Glomerular visceral epithelial cell (primary cell): ENCODE measurements at regions not wholly inside any gene's neighbourhood (a gene's known extent, or its start where the extent isn't known, plus 50 kb on each side); places are given as distances from the start of the nearest gene placed in this dataset.
A peak's percentile ranks its signal among the peaks of the same experiment; 100 is the strongest.
"Not testable (repeated sequence)": the region's sequence is repeated elsewhere in the genome, so short reads cannot be mapped to it uniquely, and the experiment has no call there.

Experiments used
- DNase-seq: peaks from one replicate; pipeline ENCODE4 v3.0.0-alpha.2; 2016; ENCODE audit errors: extremely low spot score

DNA sequence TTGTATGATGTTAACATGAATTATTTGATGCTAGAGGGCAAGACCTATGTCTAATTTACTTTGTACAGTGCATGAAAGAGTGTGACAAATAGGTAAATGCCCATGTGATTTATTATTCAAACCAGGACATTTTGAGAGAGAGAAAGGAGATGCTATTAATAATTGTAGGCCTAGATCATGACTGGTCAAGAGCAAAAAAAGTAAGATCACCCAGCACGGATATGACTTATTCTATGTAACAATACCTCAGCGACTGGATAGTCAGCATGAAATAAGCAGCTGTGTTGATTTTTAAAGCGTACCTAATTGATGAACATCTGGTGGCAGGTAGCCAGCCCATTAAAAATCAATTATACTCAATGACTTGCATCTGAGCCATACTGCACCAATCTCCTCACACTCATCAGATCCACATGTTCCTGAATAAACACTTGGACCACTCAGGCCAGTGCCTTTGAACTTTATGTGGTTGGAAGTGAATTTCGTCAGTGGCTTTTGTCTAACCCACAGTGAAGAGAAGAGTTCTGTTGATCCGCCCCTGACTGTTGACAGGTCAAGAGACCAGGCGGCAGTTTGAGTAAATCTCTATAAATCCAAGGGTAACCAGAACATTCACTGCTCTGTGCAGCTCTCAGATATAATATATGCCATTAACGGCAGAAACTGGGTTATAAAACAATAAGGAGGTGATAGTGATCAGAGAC is 435.3 kb downstream of the MDFIC start:
- no peak for DNase-seq

DNA sequence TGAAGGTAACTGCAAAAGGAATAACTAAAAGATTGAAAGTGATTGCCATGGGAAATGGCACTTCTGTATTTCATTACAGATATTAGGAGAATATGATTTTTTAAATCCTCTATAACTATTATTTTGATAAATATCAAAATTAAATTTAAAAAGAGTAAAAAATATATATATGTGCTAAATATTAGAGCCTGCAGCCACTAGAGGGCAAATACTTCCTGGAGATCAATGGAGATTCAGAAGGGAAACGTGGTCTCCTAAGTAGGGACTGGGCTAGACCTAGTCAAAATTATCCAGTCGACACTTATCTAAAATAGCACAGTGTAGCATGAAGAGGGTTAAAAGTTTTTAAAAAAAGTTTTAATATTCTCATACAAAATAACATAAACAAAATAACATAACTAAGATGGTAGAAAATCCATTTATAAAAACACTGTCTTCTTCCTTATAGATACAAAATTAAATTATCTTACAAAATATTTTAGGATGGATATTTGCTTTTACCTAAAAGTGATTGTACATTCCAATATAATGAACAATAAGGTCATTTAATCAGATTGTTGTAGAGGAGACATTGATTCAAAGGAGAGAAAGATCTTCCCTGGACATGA is 434.3 kb downstream of the MDFIC start:
- DNase-seq, result peak; percentile 8

DNA sequence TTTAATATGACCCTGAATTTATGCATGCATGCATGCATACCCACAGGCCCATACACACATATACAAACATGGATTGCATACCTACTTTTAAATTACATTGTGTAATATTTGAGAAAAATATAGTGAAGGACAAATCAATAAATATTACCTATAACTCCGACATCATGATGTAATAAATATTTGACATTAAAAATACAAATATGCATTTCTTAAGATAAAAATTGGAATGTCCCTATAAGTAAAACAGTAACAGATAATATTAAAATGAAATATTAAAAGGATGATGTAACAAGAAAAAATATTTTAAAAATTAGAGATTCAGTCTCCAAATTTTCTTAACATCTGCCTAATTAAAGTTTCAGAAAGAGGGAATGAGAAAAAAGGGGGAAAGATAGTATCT is 433.0 kb downstream of the MDFIC start:
- no peak for DNase-seq

DNA sequence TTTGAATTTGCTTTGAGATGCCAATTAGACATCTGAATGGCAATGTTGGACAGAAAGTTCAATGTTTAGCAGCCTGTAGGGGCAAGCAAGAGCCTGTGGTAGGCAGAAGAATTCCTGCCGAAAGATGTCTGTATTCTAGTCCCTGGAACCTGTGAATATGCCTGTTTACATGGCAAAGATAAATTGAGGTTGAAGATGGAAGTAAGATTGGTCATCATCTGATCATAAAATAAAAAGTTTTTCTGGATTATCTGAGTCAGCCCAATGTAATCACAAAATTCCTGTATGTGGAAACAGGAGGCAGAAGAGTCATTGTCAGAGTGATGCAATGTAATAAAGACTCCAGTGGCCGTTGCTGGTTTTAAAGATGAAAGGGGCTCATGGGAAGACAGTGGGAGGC is 430.5 kb downstream of the MDFIC start:
- DNase-seq, result no peak

DNA sequence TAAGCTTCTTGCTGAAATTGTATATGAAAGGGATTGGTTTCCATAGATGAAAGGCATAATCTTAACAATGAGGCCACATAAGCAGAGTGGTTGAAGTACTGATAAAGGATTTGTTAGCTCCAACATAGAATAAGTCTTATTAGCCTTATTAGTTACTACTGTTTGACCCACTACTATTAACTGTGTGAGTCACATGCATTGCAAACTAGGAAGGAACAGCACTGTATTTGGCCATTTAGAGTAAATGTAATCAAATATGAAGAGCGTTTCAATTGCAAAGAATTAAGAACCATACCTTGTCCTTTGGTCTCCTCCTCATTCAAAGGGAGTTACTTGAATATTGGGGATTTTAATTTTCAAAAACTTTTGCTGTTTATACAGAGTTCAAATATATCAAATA is 428.9 kb downstream of the MDFIC start:
- DNase-seq, result no peak

DNA sequence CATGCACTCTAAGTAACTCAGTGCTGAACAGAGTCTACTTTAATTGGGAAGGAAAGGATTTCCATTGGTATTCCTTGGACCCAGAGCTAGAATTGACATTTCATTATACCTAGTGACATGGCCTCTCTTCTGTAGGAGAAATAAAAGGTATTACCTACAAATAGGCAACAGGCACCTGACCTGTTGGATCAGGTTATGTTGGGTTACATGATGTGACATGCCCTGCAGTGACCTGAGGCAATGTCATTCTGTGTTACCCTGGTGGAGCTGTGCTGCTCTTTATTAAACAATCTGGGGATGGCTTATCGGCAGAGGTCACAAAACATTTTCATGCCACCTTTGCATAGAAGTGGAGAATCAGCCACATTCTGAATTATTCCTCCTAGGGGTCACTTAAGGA is 427.7 kb downstream of the MDFIC start:
- no peak for DNase-seq

DNA sequence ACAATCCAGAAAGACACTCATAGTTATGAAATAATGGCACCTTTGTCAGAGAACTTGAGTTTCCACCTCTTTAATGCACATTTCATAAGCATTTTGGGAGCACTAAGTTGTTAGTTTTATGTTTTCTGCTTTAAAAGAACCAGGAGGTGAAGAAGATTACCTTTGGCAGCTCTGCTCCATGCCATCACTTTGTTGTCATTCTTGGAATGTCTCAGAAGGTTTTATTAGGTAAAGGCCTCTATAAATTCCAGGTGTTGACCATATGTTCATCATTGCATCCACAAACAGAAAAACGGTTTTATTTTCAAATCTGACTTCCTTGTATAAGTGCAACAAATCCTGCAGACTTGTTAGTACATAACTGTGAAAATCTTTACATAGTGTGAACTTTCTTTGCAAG is 424.8 kb downstream of the MDFIC start:
- no peak for DNase-seq

DNA sequence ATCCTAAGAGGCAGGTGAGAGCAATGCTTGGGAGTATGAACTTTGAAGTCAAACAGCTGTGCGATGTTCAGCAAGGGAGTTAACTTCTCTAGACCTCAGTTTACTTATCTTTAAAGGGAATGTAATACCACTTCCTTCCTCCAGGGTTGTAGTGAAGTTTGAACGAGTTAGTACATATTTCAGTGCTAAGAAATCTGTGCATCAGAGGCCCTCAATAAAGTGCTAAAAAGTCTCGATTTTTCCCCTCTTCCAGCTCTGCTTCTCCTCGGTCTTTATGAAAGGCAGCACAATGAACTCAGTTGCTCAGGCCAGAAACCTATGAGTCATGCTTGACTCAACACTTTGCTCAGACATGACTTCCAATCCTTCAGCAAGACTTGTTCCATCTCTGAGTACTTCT is 418.9 kb downstream of the MDFIC start:
- DNase-seq, result peak; percentile 16

DNA sequence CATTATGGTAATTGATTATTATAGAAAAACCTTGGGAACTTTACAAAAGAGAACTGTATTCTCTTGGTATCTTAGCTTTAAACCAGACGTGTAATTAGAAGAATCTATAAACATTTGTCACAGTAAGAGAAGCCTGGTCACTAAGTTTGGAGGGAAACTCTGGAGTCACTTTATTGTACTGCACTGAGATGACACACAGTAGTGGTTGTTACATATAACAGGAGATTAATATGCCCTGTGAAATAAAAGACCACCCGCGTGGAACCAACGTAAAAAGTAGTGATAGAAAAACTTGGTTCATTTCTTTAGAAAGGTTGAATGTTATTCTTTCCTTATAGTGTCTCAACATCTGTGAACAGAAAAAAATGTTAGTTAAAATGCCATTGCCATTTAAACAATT is 416.1 kb downstream of the MDFIC start:
- DNase-seq, result no peak

DNA sequence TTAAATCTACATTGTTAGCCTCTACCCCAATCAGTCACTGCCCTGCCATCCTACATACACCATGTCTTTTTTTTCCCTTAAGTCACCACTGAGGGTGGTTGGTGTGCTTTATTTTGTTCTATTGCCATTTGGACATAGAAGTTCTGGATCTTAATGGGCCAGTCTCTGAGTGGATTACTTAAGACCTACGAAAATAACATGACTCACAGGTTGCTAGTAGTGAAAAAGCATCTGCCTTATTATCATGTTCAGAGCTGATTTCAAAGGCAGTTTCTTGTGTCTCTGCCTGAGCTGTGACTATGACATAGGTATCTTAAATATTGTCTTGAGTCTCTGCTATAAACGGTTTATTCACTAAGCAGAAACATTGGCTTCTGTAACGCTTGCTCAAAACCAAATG is 410.8 kb downstream of the MDFIC start:
- DNase-seq, result no peak

DNA sequence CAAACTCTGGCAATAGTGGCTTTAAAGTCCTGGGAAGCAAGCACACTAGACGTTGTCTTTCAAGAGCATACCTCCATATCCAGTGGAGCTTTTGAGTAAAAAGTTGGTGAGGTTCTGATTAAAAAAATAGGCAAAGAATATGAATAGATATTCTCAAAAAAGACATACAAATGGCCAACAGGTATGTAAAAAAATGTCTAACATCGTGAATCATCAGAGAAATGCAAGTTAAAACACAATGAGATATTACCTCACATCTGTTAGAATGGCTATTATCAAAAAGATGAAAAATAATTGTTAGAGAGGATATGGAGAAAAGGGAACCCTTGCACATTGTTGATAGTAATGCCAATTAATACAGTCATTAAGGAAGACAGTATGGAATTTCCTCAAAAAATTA is 407.1 kb downstream of the MDFIC start:
- no peak for DNase-seq

DNA sequence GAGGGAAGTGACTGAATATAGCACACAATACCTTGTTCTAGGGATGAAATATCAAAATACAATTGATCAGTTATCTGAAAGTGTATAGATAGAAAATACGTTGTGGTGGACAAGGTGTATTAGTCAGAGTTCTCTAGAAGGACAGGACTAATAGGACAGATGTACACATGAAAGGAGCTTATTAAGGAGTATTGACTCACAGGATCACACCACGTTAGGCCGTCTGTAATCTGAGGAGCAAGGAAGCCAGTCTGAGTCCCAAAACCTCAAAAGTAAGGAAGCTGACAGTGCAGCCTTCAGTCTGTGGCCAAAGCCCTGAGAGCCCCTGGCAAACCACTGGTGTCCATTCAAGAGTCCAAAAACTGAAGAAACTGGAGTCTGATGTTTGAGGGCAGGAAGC is 406.1 kb downstream of the MDFIC start:
- no peak for DNase-seq

DNA sequence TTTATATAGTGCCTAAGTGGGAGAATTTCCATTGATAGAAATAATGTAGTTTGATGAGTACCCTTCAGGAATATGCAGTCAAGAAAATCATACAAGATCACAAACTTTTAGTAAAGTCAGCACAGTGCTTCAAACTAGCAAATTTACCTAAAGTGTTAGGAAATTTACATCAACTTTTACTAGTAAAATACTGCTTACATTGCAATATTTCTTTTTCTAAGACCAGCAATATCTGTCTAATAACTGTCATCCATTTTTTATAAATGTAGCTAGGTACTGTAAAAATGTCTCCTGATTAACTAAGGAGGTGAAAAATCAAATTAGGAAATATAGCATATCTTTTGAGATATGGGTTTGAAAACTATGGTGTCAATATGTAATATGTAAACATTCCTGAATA is 405.4 kb downstream of the MDFIC start:
- no peak for DNase-seq

DNA sequence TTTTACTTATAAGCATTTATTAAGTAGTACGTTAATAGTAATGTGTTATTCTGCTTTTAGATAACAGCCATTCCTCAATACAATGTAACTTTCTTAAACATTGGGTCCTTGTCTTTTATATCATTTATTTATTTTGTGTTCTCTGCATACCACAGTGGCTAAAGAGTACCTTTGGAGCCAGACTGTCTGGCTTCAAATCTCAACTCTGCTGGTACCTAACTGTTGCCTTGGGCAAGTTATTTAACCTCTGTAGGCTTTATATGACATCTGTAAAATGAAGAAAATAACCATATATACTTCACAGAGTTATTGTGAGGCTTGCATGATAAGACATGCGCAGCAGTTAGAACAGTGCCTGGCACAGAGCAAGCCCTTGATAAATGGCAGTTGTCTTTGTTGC is 397.6 kb downstream of the MDFIC start:
- DNase-seq, result no peak

DNA sequence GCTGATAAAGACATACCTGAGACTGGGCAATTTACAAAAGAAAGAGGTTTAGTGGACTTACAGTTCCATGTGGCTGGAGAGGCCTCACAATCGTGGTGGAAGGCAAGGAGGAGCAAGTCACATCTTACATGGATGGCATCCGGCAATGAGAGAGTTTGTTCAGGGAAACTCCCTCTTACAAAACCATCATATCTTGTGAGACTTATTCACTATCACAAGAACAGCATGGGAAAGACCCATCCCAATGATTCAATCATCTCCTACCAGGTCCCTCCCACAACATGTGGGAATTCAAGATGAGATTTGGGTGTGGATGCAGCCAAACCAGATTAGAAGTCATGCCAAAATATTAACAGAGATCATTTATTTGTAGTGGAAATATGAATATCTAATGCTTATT is 388.4 kb downstream of the MDFIC start:
- not testable (repeated sequence) for DNase-seq

DNA sequence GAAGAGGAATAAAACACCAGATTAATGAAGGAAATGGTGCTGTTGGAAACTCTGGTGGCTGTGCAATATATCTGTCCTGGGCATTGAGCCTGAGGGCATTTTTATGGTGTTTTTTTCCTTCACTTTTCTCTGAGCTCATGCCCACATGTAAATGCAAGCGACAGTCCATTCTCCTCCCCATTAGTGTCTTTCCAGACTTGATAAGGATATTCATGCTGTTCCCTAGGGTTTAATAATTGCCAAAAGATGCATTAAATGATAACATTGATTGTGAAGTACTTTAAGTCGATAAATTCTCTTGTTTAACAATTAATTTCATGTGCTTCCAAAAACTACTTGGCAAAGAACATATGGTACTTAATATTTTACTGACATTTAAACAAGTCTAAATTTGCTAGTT is 384.7 kb downstream of the MDFIC start:
- no peak for DNase-seq

DNA sequence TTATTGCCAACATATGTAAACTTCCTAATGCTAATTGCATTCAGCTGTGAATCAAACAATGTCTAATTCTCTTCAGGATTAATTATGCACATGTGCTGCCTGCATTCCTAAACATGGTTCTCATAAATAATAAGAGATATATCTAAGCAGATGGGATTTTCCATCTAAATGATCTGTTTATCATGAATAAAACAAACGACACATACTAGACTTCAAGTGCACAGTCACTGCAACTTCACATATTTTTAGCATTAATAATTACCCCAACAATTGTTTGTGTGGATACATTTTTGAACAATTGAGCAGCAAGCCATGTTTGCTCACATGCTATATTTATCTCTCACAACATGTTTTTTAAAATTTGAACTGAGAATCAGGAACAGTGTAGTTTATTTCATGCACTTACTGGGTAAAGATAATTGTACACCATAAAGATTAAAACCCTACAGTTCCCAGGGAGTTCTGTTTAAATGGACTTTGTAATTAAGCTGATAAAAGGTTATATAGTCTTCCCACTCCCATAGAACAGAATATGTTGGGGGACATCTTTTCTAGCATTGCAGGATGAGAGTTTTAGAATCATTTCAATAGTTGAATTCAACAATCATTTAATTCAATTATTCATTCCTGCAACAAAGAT is 378.5 kb downstream of the MDFIC start:
- DNase-seq, result no peak

DNA sequence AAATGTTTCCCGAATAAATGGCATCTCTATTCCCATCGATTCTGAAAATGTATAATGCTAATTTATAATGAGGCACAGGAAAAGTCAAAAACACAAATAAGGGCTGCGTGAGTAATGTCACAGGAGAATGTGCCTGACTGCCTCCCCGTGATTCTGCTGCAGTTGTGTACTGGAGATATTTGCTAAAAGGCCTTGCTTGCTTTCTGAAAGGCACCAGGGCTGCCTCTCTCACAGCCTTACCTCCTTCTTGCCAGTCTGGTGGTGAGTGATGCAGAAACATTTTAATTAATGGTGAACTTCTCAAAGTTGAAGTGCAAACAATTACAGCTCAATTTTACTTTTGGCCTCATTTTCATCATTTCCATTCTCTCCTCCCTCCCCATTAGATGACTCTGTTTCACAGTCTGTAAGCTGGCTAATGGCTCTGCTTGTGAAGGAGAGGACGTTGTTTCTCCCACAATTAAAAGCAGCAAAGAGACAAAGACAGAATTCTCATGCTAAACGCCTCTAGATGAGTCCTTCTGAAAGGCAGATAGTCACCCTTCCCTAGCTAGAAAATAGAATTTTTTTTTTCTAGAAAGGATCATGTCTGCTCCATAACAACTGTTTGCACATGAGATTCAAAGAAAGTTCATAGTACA is 377.6 kb downstream of the MDFIC start:
- no peak for DNase-seq

DNA sequence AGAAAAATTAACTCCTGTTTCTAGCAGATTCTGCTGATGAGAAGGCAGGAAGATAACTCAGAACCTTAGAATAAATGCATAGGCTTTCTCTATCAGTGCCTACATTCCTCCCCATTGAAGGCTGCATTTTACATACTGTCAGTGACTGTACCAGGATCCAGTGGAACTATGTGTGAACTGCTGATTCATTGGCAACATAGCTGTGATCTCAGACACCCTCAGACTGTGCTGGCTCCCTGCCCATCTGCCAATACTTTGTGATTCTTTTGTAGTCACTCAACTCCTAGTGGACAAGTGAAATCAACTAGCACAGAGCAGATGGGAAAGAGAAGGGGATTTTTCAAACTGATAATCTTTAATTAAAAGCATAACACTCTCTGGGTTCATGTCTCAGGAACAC is 375.8 kb downstream of the MDFIC start:
- DNase-seq, result peak; percentile 78

DNA sequence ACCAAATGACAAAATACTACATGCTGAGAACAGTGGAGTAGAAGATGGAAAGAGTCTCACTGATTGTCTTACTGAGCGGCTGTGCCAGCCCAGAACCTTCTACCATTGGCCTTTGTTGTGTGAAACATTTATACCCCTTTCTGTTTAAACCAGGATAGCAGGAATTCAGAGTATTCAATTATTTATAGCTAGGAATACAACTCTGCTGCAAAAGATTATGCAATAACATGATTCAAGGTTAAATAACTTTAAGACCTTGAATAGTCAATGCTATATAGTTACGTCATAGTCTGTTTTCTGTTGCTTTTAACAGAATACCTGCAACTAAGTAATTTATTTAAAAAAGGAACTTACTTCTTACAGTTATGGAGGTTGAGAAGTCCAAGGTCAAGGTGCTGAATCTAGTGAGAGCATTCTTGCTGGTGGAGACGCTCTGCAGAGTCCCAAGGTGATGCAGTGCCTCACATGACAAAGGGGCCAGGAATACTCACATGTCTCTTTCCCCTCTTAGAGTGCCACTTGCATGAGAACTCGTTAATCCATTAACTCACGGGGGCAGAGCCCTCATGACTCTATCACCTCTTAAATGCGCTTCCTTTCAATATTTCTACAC is 371.8 kb downstream of the MDFIC start:
- no peak for DNase-seq

DNA sequence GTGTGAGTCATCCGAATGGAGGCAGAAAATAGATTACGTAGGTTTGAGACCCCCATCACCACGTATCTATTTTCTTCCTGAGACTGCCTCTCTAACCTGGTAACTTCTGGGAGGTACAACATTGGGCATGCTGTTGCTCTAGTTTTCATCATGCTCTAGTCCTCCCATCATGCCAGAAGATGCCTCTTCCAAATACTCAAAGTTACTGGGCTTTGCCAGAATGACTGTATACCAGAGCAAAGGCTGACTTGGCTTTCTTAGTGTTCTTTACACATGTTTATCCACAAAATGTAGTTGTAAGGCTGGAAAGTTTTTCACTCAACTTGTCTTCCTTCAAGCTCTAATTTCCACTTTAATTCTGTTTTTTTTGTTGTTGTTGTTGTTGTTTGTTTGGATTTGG is 370.5 kb downstream of the MDFIC start:
- DNase-seq, result no peak

DNA sequence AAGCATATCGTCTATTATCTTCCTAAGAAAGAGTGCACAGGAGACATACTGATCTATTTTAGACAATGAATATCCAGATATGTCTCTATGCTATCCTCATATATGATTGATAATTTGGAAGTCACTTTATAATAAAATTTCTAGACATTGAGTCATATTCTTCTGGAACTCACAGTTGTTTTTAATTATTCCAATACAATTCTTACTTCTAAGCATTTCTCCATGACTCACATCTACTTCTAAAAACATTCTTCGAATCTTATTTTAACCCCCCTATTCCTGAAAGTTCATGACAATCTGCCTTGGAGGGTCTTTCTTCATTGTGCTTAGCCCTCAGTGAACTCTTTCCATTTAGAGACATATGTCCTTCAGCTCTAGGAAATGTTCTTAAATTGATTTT is 368.1 kb downstream of the MDFIC start:
- DNase-seq, result no peak

DNA sequence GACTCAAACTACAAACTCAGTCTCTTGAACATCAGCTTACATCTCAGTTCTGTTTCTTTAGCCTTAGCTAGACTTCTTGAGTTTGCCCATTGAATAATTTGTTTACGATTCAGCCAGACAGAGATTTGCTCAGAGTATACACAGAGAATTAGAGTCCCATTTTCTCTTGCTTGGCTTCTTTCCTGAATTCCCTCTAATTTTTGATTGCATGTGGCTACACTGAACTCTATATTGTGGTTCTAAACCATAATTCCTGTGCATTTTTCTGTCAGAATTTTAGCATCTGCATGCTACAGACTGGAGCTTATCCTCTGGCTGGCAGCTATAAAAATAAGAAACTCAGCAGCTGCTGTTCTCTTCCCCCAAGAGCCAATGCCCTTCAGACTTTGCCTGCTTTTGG is 354.9 kb downstream of the MDFIC start:
- no peak for DNase-seq
